Fibroblast of skin of left quadriceps (primary cell): ENCODE measurements at regions not wholly inside any gene's neighbourhood (a gene's known extent, or its start where the extent isn't known, plus 50 kb on each side); places are given as distances from the start of the nearest gene placed in this dataset.

Source experiments
- DNase-seq, 2 experiments: peaks; one replicate each; pipeline ENCODE4 v3.0.0-alpha.2; 2013; ENCODE audit warnings: low read depth in 2 of 2

DNA sequence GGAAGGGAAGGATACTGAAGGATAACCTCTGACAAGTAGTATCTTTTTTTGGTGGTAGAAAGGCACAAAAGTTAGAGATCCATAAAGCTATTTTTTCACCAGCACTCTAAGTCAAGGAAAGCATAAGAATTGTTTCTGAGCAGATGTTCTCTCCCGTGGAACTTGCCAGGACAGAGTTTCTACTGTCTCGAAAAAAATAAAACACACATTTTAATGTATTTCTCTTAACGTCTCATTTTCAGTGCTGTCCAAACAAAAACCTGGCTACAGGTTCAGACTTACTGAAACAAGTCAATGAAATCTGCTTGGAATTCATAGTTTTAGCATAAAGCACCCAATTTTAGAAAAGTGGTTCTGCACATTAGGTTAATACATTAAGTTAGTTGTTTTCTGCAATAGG is 338.3 kb downstream of the LTN1 start:
- no peak for DNase-seq

DNA sequence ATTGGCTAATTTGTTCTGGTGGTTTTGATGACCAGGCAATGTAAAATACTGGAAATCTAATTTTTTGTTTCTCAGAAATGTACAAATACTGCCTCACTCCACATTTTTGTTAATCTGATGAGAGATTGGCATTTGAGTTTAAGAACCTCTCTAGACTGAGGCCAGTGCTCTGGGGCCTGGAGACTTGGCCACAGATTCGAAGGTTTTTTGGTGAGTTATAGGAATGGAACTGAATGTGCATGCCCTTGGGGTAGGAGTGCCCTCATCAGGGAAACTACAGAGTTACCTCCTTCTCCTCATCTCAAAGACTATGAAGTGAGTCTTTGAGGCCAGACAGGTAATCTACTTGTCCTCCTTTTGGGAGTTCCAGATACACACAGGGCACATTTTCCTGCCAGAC is 347.9 kb downstream of the LTN1 start:
- no peak for DNase-seq

DNA sequence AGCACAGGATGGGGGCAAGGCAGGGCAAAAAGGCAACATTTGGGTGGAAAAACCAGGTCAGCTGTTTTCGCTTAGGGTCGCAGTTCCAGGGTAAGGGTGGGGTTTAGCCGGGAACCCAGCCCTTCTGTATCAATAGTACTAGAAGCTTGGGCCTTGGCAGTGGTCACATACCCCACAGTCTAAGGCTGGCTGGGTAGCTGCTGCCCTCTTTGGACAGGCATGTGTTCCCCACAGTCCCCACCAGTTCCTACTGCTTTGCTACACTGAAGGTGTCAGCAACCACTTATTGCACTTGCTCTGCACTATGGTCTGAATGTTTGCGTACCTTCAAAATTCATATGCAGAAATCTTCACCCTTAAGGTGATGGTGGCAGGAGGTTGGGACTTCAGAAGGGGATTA is 349.8 kb downstream of the LTN1 start:
- no peak for DNase-seq

DNA sequence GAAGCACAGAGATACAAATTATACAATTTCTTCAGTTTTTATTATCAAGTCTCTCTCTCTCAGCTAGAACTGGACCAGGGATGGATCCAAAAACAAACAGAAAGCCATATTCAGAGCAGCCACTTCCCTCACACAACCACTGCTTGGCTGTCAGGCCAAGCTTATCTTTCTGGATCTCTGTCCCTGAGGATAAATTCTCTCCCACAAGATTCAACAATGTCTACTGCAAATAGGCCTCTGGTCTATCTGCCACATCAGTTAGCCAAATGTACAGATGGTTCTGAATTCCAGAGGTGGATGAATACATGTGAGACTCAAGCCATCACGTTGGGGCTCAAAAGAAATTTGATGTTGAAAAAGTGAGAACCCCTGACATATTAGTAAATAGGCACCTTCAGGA is 350.9 kb downstream of the LTN1 start:
- no peak for DNase-seq

DNA sequence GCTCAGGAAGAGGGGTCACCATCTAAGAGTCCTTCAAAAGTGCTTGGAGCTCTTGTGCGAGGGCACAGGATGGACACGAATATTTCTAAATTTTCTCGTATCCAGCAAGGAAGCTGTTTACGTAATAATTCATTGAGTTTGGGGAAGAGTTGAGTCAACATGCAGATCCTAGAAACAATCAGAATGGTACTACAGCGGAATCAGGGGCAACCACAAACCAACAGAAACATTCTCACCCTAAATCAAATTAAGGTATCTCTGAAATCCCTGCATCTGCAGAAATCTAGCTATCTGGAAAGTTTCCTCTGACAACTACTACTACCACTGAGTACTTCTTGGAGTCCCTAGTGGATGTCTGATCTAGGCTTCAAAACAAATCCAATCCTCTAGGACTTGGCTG is 352.4 kb downstream of the LTN1 start:
- DNase-seq: no peak

DNA sequence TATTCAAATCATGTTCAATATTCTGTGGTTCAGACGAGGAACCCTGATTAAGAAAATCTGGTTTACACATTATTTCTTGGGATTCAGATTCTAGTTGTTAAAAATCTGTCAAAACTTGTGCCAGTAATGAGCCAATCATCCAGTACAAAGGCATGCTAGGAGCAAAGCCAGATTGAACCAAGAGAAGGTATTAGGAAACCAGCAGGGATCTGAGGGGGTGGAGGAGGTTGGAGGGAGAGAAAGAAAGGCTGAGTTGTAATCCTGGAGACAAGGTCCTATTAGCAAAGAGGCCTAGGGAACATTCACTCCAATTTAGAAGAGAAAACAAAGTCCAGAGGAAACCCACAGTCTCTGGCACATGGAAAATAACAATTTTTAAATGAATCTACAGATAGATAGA is 352.9 kb downstream of the LTN1 start:
- DNase-seq: no peak

DNA sequence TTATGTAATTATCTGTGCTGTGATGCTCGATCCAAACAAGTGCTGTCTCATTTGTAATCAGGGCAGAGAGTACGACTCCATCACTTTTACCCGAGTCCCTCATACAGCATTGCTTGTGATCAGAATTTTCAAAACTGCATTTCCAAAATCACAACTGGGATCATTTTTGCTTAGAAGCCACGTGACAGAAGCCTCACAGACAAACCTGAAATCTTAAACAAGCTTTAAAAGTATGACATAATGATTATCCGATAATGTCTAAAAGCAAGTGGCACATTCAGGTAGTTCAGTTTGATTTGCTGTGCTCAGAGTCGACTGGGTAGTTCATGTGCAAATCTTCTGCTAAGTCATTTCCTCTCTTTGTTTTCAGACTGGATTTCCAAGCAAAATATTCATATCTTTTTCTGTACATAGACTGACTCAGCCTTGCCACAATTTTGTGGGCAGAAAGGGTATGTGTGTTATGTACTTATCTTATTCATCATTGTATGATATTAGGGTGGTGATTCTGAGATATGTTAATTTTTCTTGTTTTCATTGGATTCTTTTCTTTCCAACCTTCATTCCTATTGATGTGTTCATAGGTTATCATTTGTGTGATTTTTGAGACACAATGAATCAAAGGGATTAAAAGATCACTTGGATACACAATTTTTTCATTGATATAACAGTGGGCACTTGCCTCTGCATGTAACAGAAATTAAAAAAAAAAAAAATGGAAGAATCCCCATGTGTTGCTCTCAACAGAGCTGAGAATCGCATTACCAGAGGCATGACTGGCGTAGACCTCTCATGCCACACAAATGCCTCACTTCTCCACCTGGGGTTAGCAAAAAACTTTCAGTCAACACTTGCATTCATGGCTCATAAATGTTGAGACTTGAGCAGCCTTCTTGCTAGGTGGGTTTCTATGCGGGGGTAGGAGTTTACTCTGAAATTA is 355.7 kb downstream of the LTN1 start:
- peak; percentile 80 to 81 for DNase-seq

DNA sequence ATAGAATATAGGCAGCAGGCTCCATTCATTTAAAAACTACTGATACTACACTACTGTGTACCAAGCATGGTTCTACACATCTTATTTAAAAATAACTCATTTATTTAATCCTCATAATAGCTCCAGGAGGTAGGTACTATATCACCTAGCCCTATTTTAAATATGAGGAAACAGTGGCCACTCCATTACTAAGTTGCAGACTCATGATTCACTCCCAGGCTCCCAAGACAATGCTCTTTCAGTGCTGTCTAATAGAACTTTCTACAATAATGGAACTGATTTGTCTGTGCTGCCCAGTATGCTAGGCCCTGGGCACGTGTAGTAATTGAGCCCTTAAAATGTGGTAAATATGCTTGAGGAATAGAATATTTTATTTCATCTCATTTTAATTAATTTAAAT is 357.1 kb downstream of the LTN1 start:
- no peak for DNase-seq

DNA sequence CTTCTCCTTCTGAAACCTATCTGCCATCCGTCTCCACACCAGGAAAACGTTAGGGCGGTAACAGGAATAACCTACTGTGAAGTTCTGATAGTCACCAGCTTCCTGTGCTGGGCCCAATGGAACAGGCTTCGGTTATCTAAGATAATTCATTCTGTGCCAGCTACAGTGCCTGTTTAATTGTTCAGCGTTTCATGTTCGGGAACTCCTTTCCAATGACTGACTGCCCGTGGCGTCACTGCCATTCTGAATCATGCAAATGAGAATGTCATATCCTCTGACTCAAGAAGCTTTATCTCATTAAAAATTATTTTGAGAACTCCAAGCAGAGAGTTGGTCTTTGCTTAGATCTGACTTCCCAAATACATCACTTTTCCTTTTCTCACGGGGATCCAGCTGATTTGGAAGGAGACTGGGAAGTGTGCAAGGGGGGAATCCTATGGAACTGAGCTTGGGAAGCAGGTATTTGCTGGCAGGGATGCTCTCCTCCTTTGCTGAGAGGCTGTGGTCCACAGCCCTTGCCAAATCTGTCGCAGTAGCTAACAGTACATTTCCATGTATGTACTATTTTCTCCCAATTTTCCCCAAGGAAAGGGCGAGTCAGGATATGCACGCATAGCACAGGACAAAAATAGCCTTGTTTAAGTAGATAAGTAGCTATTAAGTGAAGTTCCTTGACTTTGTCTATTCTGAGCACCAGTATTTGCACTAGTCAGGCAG is 358.7 kb downstream of the LTN1 start:
- DNase-seq: peak in 1 of 2 experiments; percentile 34

DNA sequence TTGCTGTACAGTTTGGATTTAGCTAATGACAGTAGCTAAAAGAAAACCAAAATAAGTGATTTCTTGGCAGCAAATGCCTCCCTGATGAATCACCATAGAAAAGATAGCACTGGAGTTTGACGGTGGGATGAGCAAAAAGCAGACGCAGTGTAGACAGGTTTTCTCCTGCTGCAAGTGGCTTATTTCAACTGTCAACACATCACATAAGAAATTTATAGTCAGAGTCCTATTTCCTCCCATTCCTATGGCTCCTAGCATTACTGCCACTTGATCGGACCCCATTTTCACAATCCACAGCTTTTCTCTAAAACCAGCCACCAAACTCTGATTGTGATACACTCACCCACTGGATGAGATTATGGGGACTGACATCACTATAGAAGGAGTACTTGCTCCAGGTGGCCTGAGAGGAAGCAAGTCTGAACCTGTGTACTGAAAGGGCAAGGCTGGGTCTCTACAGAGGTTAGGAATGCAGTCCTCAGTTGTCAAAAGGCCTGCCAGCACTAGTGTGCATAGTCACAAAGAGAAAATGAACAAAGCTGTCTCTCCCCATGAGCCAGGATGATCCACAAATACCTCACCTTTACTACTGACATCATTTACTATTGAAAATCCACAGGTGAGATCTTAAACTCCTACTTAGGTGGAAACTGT is 359.8 kb downstream of the LTN1 start:
- DNase-seq: peak; percentile 40 to 52

DNA sequence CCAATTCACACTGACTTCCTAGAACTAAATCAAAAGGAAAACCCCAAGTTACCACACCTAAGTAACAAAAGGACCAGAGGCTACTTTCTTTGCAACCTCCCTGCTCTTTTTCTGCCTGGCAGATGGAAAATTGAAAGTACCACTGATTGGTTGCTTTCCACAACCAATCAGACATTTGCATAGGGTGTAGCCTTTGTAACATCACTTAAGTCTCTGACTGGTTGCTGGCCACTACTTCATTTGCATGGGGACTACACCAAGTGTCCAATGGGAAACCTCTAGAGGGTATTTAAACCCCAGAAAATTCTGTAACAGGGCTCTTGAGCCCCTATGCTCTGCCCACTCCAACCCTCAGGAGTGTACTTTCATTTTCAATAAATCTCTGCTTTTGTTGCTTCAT is 365.0 kb downstream of the LTN1 start:
- no peak for DNase-seq

DNA sequence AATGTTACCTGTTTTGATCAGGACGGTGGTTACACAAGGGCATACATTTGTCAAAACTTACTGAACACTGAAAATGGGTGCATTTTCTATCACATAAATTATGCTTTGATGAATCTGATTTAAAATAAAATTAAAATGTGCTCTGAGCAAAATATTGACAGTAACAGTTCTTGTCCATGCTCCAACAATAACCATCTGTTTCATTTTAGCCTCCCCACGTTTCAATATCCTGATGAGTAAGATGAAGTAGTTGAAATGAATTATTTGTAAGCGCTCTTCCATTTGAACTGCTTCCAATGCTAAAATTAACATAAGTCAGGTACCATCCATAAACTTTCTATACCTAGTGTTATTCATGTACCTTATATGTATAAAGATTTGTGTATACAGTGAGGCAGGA is 365.4 kb downstream of the LTN1 start:
- peak in 1 of 2 experiments; percentile 19 for DNase-seq

DNA sequence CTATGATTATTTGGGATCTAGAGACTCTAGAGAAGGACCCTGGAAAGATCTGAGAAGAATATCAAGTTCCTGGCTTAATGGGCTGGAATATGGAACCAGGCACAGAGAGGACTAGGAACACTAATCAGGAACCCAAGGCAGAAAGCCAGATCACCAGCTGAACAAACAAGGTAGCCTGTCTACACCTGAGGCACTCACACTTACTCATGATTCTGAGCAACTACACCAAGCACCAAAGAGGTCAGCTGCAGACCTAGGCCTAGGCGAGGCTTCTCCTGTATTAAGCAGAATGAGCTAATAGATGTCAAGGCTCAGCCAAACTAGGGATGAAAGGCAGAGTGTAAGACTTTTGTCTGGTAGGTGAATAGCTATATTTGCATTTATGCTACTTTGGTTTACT is 368.1 kb downstream of the LTN1 start:
- no peak for DNase-seq

DNA sequence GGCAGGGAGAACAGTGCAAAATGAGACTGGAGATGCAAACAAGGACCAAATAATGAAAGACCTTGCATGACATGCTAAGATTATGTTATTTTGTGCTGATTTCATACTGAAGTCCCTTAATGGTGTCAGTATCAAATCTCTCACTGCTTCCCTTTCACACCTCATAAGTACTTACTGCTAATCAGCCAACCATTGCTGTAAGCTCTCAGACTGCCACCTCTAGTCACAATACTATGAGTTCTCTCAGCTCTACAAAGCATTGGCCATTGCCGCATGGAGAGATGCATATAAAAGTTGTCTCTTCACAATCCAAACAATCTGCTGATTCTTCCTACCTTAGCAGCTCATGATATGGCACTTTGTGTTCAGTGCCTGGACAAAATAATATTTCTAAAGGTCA is 375.4 kb downstream of the LTN1 start:
- no peak for DNase-seq

DNA sequence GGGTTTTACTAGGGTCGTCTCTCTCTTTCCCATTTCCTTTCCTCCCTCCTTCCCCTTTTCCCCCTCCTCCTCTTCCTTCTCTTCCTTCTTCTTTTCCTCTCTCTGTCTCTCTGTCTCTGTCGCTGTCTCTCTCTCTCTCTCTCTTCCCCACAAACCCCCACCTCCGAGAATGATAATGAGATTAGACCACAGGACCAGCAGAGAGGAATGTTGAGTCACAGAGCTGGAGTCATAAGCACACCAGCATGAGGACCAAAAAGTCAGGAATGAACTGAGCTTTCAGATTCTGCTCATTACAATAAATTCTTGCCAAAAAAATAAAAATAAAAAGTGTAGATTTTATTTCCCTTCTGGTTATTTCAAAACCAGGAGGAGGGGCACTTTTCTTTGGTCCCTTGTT is 377.4 kb downstream of the LTN1 start:
- peak; percentile 75 for DNase-seq

DNA sequence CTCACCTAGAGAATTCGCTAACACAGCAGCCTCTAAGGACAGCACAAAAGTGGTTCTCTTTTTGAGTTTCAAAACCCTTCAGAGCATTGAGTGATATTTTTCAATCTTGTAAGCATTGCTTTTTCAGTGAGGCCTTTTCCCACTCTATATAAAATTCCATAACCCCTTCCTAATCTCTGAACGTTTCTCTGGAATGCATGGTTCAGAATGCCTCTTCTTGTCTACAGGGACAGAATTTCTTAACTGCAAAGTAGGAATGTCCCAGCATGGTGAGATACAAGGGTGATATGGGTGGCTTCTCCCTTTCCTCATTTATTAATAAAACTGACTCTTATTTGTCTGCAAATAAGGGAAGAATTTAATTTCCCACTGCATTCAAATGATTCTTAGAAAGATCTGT is 377.9 kb downstream of the LTN1 start:
- no peak for DNase-seq

DNA sequence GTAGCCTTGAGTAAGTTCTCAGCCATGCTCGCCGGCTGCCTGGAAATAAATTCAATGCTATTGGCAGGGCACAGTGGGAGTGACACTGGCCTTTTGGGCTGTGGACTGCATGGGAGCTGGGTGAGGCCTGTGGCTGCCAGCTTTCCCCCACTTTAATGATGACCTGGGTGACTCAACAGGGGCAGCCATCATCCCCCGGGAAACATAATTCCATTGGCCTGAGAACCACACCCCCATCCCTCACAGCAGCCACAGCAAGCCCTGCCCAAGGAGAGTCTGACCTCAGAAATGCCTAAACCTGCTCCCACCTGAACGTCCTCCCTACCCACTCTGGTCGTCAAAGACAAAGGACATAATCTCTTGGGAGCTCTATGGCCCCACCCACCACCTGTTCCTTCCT is 384.0 kb downstream of the LTN1 start:
- DNase-seq: no peak

DNA sequence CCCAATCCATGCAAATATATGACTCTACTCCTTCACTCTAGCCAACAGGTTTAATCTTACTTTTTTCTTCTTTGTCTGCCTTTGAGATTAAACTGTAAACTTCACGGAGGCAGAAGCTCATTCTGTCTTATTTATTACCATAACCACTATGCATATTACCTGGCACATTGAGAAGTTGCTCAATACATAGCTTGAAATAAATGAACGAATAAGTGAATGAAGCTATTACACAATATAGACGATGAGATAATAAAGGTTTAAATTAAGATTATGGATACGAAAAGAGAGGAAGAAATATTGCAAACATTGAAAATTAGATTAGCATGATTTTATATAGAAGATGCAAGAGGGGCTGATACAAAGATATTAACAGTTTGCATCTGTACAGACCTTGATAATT is 385.1 kb downstream of the LTN1 start:
- DNase-seq: no peak

DNA sequence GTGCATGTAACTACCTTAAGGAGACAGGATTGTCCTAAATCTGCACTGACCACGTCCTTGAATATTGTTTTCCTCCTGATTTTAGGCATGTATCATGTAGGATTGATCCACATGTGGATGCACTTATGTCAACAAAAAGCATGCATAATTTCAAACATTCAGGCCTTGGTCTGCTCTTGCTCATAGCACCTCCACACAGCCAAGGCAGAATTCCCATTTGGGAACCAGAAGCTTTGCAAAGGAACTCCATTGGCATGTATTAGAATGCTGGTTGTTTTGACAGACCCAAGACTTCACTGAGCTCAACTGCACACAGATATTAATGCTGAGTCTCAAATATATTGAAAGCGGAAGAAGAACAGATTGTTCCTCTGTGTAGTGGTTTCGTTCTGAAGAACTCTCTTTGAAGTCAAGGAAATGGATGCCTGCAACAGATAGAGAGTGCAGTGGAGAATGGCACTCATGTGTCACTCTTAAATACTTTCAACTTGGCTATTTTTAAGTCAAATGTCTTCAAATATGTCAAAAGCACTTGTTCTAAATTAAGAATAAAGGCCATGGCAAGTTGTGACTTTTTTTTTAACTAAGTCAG is 387.6 kb downstream of the LTN1 start:
- DNase-seq: no peak

DNA sequence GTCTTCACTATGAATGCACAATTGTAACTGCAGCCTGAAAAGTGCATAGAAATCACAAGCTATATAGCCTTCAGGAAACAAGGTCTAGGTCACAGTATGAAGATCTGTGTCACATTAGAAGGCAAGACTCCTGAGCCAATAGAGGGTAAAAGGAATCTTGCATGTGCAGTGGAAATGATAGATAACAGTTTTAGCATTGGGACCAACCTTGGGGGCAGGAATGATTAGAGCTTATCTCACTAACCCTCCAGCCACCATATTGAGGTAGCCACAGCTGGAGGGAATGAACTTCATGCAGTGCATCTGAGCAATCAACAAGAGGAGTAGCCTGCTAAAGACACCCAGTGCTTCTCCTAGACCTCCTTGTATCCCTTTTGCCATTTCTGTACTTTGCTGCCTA is 390.1 kb downstream of the LTN1 start:
- DNase-seq: no peak

DNA sequence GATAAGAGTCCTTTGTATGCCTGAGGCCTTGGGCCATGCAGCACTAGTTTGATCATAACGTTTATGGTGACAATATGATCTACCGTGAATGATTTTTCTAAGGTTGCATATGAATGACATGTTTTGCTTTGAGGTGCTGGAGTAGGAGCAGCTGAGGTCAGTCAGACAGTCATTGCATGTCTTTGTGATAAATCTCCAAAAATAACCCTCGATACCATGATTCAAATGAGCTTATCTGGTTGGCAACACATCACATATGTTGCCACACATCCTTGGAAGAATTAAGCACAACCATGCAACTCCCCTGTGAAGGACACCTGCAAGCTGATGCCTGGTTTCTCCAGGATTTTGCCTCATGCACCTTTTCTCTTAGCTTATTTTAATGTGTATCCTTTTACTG is 394.5 kb downstream of the LTN1 start:
- no peak for DNase-seq

DNA sequence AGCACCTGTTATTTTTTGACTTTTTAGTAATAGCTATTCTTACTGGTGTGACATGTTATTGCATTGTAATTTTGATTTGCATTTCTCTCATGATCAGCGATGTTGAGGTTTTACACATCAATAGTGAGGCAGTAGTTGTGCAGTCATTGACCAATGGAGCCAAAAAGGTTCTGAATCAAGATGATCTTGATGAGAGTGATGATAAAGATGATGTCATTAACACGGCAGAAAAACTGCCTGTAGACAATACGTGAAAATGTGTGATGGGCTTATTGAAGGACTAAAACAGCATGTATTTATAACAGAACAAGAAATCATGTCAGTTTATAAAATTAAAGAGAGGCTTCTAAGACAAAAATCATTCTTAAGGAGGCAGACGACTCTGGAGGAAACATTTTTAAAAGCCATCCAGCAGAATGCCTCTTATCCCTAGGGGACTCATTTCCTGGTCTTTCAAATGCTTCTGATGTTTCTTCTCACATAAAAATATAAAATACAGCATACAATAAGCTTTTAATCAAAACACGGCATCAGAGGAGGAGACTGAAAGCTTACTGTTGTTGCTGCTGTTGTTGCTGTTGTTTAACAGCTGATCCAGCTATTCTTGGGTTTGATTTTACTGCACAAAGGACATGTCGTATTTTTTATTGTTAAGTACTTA is 400.3 kb downstream of the LTN1 start:
- no peak for DNase-seq
